Fibroblast of gingiva (primary cell): ENCODE measurements at regions not wholly inside any gene's neighbourhood (a gene's known extent, or its start where the extent isn't known, plus 50 kb on each side); places are given as distances from the start of the nearest gene placed in this dataset.
A peak's percentile ranks its signal among the peaks of the same experiment; 100 is the strongest.
"Not testable (repeated sequence)": the region's sequence is repeated elsewhere in the genome, so short reads cannot be mapped to it uniquely, and the experiment has no call there.

Experiments
- DNase-seq: peaks from one replicate; pipeline ENCODE4 v3.0.0-alpha.2; 2011; ENCODE audit warnings: low read depth

DNA sequence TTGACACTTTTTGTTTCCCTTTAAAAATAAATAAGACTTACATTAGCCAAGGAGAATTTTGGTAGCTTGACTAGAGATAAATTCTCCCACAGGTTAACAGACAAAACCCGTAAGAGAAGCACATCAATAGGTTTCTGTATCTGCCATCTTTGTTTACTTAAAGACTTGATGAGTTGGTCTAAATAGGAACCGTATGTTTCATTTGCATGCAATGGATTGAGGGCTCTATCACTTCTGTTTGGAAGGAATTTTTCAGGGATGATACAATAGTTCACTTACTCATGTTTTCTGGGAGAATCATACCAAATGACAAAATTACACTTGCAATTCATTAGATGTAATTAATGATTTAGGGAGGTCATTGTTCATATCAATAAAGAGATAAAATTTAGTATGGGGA lies 631.5 kb upstream of the NR2F2 start:
- DNase-seq = peak; percentile 33

DNA sequence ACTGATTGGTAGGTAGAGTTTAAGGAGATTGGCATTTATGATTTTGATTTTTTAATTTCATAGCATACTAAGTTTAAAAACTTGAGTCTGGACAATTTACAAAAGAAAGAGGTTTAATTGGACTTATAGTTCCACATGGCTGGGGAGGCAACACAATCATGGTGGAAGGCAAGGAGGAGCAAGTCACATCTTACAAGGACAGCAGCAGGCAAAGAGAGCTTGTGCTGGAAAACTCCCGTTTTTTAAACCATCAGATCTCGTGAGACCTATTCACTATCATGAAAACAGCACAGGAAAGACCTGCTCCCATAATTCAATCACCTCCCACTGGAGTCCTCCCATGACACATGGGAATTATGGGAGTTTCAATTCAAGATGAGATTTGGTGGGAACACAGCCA lies 630.9 kb upstream of the NR2F2 start:
- DNase-seq = no peak

DNA sequence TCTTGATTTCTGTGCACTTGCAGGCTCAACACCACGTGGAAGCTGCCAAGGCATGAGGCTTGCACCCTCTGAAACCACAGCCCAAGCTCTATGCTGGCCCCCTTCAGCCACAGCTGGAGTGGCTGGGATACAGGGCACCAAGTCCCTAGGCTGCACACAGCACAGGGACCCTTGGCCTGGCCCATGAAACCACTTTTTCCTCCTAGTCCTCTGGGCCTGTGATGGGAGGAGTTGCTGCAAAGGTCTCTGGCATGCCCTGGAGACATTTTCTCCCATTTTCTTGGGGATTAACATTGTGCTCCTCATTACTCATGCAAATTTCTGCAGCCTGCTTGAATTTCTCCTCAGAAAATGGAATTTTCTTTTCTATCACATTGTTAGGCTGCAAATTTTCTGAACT lies 629.8 kb upstream of the NR2F2 start:
- DNase-seq = not testable (repeated sequence)

DNA sequence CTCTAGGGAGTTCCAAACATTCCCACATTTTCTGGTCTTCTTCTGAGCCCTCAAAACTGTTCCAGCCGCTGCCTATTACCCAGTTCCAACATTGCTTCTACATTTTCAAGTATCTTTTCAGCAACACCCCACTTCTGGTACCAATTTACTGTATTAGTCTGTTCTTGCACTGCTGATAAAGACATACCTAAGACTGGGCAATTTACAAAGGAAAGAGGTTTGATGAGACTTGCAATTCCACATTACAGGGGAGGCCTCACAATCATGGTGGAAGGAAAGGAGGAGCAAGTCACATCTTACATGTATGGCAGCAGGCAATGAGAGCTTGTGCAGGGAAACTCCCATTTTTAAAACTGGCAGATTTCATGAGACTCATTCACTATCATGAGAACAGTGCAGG lies 629.1 kb upstream of the NR2F2 start:
- no peak for DNase-seq

DNA sequence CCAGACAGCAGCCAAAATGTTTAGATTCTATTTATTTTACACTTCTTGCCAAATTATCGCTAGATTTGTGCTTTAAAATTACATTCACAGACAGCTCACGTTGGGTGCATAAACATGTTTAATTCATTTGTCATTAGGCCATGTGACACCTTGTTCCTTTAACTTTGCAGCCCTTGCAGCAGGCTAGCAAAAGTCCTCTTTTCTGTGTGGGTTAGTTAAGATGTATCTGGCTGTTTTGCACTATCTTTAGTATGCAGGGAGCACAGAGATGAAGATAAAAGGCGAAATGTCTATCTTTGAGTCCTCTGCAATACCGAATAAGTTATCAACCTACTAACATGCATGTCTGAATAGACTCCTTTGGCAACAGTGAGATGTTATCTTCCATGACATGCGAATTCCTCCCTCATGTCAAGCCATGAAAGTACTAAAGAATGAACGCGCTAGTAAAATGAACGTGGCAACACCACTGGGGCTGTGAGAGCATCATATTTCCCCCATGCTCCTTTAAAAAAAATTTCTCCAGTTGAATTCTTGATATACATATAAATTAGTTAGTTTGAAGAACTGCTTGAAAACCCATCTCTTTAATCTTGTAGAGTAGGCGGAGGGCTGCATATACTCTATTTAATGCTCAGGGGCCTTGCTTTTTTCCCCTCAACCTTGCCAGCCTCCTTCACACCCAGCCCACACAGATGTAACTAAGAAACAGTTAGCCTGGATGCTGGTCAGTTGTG lies 620.4 kb upstream of the NR2F2 start:
- DNase-seq = no peak

DNA sequence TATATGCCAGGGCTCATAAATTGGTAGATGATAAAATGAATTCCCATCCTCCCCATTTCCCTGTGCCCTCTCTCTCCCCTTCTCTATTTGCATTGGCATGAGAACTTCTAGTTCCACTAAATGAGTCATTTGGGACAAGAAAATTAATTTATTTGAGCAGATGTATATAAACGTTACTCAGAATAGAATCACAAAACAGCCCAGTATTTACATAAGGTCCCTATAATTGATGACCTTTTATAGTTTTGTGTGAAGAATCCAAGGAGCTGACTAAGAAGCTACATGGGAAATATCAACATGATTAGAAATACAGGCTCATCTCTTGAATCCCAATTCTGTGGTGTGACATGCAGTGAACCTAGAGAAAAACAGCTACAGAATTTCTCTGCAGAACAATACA lies 617.7 kb upstream of the NR2F2 start:
- DNase-seq = no peak

DNA sequence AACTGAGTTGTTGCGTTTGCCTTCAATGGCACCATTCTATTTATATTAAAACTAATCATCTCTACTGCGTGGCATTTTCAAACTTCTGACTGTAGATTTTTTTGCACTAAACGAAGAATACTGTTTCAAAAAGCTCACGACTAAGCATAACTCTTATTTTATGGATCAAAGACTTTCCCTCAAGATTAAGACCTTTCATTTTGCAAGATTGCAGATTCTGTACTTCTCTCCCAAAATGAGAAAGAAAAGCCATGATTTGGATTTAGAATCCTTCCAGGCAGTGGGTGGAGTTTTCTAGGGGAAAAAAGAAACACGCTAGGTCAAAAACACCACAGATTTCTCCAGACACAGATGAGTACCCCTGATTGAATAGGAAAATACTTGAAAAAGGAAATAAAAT lies 617.2 kb upstream of the NR2F2 start:
- no peak for DNase-seq

DNA sequence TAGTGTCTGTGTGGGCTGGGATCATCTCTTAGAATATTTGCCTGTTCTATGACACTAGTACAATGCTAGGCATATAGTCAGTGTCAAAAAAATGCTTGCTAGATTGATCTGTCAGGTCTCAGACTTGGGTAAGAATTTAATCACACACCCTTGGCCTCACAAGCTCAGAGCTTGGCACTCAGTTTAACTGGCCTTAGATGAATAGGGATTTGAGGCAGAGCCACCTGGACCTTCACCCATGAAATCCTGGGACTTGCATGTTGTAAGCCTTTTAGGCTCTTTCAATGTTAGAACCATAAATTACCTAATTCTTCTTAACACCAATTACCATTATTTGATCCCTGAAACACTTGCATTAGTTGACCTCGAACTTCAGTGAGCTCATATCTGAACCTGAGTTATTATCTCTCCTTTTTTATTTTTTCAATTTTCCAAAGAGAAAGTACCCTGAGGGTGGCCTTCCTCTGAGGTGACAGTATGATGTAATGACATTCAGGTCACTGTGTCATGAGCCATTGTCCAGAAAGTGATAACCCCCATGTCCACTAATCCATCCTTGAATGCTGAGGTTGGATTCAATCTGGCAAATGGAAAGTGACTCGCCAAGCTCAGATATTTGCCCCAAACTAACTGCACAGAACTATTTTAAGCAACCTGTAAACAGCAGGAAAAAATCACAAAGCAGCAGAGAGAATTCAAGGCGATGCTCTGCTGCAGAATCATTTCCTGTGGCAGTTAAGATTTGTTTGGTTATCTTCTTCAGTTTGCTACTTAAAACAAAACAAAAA lies 615.2 kb upstream of the NR2F2 start:
- DNase-seq = no peak

DNA sequence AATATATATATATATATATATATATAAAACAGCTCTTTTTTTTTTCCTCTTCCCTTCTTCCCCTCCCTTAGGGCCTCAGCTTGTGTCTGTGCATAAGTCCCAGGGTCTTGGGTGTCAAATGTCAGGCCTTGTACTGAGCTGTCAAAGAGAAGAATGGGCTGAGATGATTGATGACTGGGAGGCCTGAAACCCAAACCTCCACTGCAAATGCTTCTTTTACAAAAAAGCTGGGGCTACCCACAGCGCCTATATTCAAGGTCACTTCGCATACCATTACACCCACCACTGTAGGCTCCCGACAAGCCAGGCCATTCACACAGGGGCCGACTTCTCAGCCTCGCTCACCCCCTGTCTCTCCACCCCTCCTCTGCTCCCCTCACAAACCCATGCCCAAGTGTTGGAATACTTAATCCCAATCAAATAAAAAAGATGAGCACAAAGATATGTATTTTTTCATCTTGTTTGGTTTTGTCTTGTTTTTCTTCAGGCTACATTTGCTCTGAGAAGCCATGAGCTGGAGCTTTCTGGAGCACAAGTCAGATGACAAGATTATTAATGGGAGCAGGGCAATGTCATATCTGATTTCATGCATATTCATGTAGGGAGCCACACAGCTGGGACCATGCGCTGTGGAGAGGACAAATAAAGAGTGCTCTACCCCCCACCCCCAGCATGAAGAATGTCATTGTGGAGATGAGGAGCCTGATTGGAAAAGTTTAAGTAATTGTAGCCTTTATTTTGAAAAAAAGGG lies 614.4 kb upstream of the NR2F2 start:
- DNase-seq = no peak

DNA sequence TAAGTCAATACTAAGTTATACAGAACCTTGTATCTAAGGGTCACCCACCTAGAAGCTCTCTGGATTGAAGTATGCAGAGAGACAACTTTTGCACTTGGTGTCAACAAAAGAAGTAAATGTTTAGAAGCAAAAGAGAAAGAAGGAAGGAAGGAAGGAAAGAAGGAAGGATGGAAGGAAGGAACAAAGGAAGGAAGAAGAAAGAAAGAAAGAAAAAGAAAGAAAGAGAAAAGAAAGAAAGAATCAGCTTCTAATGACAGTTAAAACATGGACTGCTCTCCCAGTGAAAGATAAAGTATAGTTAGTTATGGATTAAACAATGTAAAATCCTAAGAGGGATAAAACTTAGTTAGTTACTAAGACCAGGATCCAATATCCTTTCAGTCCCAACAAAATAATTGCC lies 613.8 kb upstream of the NR2F2 start:
- no peak for DNase-seq

DNA sequence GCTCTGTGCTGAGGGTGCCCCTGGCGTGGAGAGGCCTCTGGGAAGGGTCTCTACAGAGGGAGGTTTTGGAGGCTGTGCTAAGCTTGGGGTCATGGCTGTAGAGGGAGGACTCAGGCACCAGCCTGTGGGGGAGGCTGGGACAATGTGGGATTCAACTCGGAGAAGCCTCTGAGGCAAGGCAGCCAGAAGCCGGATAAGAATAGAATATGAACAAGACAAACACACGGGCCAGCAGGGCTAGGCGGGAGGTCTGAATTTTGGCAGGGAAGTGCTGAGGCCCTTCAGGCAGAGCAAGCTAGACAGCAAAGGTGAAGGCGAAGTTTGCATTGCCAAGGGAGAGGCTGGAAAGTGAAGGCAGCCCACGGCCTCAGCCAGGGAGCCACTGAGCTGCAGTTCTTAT lies 612.1 kb upstream of the NR2F2 start:
- no peak for DNase-seq

DNA sequence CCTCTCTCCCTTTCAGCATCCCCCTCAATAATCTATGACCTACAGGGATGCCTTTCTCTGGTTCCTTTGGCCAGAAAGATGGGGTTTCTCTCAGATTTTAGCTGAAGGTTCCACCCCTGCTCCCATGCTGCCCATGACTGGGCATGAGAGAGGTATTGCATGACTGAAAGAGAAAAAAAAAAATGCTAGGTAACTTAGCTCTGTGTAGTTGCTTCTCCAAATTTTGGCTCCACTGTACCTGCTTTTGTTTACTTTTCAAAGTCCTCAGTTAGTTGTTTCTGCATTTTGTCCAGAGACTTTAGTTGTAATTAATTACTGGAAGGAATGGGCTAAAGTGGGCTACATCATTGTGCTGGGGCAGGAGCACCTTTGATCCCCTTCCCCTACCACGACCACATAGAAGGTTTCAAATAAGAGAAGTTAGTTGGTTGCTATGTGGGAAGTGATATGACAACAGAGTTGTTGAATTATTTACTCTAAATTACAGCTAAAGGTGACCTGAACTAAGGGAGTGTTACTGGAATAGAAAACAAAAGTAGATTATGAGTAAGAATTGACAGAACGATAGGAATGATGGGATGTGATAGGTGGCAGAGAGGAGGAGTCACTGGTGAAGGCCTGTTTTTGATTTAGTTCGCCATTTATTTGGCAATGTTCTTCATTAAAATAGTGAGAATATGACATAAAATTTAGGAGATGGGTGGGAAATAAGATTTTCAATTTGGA lies 605.4 kb upstream of the NR2F2 start:
- no peak for DNase-seq

DNA sequence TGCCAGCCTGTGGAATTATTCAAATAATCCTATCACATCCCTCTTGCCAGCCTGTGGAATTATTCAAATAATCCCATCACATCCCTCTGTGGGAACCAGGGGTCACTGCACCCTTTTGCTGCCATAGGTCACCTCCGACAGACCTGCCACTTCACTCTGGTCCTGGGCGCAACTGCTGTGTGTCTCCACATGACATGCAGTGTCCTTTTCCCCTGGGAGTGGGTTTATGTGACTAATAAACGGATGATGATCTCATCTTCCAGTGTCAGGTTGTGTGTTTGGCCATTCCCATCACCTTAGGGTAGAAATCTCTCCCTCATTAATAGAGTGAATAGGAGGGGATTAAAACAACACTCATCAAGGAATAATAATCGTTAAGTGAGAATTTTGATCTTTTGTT lies 603.6 kb upstream of the NR2F2 start:
- DNase-seq = no peak

DNA sequence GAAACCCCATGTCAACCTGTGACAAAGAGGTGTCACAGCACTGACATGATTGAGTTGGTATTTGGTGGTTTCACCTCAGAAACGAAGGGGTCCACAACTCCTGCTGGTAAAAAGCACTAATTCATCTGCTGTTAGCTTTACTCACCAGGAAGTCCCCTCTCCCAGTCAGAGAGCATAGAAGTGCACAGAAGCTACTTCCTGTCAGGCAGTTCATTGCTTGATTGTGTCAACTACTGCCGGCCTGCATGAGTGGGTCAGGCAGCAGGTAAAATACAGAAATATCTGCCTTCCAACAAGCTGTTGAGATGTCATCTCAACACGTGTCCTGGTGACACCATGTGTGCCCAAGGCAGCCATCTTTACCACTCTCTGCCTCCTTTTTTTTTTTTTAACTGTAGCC lies 596.6 kb upstream of the NR2F2 start:
- no peak for DNase-seq

DNA sequence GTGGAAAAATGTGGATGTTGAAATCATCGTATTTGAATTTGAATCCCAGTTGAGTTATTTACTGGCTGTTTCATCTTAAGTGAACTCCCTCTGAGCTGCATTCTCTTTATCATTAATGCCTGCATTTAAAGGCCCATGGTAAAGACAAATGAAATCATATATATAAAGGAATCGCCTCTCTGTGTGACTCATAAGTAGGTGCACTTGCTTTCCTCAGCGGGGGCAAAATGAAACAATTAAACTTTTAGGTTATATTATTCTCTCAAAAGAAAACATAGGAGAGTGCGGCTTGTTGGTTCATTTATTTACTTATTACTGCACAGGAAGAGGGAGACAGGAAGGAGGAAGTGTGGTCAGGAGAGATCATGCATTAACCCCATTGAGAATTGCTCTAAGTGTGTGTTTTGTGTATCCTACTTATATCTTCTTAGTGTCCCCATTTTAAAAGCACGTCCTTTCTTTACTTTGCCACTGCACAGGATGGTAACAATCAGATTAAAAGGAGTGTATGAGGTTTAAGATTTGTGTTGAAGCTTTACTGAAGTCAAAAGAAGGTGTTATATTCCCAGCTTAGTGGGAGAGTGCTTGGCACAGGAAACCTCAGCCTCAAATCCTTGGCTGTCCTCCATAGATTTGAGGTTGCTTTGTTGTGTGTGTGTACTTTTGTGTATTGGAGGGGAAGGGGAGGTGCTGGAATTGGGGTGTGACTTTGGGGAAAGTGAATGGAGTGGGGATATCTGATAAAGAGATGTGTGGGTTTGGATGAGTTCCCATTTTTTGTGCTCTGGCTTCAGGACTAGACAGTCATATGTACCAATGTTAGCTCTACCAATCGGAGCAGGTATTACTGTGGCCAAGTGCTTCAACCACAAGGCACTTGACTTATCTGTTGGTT lies 595.8 kb upstream of the NR2F2 start:
- DNase-seq = no peak

DNA sequence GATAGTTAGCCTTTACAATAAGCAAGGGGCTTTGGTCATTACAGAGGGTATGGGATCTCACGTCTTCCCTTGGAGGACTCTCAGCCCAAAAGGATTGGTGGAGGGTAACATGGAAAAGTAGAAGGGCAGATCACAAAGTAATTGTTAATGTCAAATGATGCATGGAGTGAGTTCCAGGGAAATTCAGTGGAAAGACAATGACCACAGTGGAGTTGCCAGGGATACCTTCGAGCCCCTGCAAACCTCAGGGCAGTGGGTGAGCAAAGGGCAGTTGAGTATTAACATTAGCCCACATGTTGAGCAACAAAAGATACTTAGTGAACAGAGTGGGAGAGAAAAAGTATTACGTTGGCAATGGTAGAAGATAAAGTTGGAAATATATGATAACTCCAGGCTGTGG lies 593.4 kb upstream of the NR2F2 start:
- no peak for DNase-seq

DNA sequence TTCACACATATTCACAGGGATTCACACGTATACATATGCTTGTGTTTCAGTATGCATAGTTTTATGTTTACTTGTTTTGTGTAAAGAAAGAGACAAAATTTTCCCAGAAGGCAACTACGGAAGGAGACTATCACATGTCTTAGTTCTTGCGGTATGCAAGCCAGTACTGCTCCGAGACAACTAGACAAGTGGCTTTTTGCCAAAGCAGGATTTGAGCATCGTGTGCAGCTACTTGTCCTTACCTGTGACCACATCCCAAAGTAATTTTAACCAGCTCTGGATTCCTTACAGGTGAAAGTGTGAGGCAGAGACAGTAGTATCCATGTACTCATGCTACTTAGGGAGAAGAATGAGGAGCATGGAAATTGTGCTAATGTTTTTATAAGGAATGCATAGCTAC lies 591.4 kb upstream of the NR2F2 start:
- DNase-seq = no peak

DNA sequence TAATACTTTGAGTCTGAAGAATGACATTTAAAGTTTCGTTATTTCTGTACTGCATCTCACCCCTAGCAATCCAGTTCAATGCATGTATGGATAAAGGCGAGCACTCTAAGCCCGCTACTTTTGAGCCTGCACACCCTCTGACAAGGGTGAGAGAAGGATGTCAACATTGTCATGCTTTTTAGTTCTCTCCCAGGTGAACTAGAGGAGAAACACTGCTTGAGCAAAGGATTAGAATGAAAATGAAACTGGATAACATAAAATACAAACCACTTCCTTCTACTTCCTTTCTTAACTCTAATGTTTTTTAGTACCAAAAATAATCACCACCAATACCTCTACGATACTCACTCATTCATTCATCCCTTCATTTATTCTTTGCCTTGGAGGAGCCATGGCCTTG lies 588.7 kb upstream of the NR2F2 start:
- no peak for DNase-seq

DNA sequence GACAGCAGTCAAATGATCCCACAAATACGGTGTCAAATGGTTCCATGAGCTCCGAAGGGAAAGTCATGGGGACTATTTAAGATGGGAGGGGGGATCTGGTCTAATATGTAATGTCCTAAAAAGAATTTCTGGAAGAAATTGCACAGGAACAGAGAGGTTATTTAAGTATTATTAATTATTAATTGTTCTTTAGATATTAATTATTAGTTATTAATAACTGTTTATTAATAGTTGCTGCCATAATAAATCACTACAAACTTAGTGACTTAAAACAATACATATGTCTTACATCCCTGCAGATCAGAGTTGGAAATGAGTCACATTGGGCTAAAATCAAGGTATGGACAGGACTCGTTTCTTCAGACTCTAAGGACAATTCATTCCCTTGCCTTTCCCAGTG lies 588.2 kb upstream of the NR2F2 start:
- DNase-seq = no peak

DNA sequence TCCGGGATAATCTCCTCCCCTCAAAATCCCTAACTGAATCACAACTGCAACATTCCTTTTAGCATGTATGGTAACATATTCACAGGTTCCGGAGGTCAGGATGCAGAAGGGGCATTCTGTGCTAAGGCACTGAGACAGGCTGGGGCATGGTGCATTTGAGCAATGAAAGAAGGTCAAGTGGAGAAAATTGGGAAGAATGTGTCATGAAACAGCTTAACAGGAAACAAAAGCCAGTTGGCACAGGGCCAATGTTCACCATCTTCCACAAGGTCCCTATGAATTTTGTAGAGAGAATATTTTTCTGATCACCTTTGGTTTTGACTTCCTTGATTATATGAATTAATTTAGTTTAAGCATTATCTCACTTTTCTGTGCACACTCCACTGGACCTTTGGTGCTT lies 587.7 kb upstream of the NR2F2 start:
- DNase-seq = no peak

DNA sequence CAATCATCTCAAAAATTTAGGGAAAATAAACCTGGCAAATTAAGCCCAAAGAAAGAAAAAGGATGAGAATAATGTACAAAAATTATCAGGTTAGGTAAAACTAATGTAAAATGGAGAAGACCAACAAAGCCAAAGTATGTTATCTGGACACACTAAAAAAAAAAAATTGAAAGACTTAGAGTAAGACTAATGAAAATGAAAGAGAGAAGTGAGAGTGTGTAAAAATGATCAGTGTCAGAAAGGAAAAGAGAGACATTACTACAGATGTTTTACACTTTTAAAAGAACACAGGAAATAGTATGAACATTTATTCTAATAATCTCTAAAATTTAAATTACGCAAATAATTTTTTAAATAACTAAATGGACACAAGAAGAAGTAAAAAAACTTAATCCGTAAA lies 573.3 kb upstream of the NR2F2 start:
- DNase-seq = no peak
